Stimulated activated CD4-positive, alpha-beta T cell treated with anti-CD3 and anti-CD28 coated beads, Interleukin-12 subunit alpha, Interleukin-12 subunit beta, amount 100 ng/mL, for 48 hours (primary cell): ENCODE measurements at regions not wholly inside any gene's neighbourhood (a gene's known extent, or its start where the extent isn't known, plus 50 kb on each side); places are given as distances from the start of the nearest gene placed in this dataset.

Experiments used
- DNase-seq, 3 donors: peaks; one replicate each; pipeline ENCODE4 v3.0.0-alpha.2; 2020; ENCODE audit warnings: low read depth in 2 of 3, low spot score in 1 of 3

DNA sequence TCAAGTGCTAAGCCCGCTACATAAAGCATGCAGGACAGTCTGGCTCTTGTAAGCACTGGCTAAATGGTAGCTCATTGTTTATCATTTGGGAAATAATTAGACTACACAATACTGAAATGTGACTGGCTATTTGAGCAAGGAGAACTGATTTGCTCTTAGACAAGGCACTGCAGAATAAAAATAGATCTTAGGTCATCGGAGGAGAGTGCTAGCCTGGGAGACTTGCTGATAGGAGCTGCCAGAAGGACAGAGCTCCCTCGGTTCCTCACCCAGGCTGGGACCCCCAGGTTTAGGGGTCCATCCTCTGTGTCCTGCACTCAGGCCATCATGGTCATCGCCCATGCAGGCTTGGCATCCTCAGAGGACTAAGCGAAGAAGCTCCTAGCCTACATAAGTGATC is 184.4 kb upstream of the NCAM1 start:
- no peak for DNase-seq

DNA sequence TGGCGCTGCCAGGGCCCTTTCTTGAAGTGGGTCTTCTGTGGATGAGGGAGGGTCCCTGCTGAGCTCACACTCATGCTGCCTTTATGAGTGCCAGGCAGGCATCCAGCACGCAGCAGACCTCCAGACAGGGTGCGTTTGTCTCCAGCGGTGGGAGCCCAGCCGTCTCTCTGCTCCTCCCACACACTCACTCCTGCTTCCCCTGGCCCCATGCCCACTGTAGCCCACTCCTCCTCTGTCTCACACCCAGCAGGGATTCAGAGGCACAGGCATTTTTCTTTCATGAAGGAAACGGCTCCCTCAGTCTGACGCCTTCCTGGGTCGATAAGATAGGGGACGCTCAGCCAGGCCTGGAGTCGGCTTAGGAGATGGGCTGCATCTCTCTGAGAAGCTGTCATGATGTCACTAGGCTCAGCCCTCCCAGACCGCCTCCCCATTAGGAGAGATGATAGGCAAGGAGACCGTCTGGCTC is 183.9 kb upstream of the NCAM1 start:
- DNase-seq: no peak

DNA sequence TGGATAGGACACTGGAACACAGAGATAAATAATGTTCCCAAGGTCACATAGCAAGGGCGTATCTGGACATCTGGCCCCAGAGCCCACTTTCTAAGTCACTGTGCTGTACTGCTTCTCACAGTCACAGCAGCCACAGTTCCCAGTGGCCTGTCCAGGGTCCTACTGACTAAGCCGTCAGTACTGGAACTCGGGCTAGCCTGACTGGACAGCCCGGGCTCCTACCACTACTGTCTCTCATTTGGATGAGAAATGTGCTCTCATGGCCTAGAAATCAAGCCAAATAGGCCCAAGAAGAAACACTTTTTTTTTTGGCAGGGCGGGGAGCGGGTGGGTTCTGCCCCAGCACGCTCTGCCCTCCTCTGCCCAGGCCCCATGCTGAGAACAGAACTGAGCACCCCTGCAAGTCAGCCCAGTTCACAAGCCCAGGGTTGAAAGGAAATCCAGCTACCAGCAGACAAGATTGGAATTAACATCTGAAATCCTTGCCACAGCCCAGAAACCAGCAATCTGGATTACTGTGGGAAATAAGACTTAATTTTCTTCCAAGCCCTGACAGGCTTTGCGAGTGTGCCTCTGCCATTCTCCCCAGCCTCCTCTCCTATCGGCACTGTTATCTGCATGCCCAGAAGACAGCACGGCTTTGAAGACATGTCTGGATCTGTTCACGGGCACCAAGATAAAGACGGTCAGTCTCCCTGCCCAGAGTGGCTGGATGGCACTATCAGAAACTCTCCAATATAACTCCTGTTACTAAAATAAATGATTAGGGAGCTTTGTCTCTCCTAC is 182.9 kb upstream of the NCAM1 start:
- DNase-seq: no peak

DNA sequence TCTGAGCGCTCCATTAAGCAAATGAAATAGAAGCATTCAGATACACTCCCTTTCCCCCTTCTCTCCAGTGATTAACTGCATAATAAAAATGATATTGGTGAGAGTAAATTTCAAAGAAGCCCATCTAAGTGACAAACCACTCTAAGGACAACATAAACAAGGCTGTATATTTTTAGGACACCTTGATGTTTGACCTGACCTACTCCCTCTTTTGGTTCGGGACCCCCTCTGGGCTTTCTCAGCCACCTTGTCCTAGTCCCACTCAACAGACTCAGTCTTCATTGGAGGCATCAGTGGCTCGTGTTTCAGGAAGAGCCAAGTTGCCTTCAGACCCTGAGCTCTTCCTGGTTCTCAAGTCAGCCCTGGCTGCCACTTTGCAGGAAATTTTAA is 182.3 kb upstream of the NCAM1 start:
- DNase-seq: no peak

DNA sequence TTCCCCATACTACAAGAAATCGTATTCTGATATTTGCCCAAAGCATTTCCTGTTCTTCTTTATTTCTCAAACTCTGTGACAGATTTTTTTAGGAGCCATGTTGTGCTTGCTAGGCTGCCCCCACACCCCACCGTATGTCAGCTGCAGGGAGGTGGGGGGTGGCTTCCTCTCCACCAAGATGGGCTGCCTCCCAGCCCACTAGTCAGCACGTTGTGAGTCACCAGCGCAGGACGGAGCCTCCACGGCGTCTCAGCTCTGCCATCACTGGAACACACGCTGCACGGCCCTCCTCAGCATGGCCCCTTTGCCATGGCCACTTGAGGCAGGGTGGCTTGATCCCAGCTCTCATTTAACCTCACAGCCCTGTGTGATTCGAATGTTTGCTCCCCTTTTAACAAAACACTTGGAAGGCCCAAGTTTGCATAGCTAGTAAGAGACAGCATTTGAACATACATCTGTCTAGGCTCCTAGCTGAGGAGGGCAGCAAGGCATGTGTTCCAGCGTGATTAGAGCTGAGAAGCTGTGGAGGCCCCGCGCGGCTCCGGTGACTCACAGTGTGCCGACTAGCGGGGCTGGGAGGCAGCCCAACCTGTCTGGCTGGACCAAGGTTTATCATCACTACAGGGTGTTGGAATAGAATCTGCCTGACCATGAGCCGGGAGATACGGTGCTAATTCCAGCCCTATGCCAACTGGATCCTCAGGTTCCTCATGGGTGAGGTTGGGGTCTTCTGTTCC is 180.7 kb upstream of the NCAM1 start:
- DNase-seq: no peak

DNA sequence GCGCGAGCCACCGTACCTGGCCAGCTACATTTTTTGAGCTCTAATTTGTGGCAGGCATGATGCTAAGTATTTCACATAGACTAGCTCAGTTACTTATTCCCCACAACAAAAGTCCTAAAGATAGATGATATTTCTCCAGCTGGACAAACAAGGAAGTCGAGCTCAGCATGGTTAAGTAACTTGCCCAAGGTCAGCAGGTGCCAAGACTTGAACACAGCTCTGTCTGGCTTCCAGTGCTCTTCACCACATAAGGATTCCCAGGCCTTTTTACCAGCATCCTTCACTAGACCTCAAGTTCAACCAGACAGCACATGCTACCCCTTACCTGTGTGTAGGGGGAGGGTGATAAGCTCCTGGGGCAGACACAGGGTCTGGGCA is 177.3 kb upstream of the NCAM1 start:
- no peak for DNase-seq

DNA sequence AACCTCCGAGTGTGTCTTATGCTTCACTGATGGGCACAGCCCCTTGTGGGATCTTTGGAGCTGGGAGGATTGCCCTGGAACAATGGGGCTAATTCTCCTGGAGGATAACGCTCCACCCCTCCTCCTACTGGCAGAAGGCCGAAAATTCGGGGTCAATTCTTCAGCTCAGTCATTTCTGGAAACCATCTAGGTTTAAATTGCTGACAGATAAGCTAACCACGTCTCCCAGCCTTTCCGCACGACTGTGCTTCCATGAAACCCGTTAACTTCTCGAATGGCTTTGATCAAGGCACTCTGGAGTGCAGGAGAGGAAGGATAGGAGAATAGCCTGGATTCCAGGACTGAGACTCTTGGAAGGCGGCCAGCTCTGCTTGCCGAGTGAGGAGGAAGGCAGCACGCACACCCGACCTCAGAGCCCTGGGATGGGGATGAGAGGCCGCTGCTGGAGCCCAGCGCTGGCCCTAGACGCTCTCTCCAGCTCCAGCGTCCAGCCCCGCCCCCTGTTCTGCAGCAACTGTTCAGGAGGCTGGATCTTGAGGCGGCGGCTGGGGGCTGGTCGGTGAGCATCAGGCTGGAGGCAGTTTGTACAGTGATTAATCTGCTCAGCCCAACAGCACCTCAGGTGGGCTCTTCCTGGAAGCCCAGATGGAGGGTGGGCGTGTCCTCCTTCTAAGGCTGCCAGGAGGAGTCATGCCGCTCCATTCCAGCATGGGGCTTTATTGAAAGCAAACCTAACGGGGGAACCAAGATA is 176.7 kb upstream of the NCAM1 start:
- no peak for DNase-seq

DNA sequence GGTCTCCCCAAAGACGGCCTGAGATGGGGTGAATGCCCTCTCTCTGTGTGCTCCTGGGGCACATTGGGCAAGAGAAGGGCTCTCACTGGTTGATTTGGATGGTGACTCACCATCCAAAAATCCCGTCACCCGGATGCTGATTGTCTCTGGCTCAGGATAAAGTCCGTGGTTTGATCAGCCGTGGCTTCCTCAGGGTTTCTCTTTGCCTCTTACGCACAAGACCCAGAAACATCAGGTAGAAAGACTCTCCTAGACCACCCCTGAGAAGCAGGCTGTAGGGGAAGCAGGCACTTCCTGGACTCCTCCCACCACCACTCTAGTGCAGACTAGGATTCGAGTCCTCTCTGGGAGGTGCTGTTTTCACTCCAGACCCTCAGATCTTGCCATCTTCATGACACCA is 176.1 kb upstream of the NCAM1 start:
- no peak for DNase-seq

DNA sequence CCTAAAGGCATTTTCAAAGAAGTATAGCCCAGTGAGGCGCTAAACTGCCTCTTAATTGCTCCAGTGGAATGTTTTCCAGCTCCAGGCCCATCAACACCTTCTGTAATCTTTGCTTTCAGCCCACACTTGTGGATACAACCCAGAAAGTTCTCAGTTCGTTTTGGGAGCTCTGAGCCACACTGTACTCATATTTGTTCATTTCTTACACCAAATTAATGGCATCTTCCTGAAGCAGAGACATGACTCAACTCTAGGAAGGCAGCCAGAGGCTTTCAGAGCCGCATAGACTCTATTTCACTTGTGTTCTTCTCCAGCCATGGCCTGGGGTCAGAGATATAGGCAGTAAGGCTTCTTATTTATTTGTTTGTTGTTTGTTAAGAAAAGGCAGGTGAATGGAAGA is 175.5 kb upstream of the NCAM1 start:
- DNase-seq: no peak

DNA sequence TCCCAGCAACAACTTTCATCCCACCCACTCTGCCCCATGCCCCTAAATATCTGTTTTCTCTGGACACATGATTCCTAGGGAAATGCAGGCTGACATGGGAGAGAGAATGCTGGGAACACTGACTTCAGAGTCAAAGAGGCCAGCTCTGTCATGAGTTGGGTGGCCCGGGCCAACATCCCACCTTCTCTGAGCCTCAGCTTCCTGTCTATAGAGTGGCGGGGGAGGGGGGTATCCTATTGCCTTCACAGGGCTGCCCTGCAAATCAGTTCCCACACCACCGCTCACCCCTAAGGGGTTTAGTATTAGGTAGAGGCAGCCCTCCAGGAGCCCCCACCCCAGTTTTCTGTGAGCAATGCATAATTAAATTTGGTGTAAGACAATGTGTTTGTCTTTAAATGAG is 175.0 kb upstream of the NCAM1 start:
- no peak for DNase-seq

DNA sequence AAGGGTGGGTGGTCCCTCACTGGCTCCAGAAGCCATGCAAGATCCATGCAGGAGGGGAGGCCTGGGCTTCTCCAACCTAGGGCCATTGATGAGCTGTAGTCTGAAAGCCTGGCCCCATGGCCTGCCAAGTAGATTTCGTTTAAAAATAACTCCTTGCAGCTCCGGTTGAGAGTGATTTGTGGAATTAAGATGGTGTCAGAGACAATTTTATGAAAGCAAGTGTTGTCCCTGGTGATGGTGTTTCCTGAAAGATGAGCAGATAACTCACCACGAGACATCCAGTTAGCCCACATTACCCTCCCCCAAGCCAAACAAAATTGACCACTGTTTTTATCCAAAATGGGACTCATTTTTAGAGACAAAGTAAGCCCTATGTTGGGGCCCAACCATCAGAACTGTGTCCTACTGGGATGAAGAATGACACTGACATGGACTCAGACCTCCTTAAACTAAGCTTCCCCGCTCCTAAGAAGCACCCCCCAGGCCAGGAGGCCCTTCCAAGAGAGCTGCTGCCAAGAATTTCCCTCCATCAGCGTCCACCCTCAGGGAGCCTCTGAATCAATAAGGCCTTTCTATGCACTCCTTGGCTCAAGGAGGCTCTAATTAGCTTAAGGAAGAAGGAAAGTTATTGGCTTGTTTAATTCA is 174.2 kb upstream of the NCAM1 start:
- no peak for DNase-seq

DNA sequence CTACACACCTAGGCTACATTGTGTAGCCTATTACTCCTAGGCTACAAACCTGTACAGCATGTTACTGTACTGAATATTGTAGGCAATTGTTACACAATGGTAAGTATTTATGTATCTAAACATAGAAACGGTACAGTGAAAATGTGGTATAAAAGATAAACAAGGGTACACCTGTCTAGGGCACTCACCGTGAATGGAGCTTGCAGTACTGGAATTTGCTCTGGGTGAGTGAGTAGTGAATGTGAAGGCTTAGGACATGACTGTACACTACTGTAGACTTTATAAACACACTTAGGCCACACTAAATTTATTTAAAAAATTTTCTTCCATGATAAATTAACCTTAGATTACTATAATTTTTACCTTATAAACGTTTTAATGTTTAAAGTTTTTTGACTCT is 171.7 kb upstream of the NCAM1 start:
- no peak for DNase-seq

DNA sequence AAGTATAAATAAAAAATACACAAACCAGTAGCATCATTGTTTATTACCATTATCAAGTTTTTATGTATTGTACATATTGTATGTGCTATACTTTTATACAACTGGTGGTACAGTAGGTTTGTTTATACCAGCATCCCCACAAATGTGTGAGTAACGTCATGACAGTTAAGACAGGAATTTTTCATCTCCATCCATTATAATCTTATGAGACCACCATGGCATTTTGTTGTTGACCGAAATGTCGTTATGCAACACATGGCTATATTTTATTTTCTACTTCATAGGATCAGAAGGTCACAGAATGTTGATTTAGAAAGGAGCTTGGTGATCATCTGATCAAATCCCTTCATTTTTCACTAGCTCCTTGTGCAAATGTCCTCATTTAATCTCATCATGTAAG is 170.9 kb upstream of the NCAM1 start:
- DNase-seq: no peak

DNA sequence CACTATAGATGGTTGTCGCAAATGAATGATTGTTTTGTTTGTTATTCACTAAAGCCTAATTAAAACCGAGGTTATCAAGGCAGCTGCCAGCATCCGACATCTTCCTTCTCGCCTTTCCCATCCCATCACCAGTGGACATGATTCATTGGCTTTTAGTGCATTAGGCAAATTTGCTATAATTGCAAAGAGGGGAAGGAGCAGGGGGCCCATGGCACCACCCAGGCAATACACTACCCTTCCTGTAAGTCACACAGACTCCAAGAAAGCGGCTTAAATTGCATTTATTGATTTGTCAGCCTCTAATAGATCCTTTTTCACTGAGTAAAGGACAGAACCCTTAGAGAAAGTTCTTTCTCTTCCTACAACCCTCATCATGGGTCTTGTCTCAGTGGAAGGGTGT is 169.2 kb upstream of the NCAM1 start:
- no peak for DNase-seq

DNA sequence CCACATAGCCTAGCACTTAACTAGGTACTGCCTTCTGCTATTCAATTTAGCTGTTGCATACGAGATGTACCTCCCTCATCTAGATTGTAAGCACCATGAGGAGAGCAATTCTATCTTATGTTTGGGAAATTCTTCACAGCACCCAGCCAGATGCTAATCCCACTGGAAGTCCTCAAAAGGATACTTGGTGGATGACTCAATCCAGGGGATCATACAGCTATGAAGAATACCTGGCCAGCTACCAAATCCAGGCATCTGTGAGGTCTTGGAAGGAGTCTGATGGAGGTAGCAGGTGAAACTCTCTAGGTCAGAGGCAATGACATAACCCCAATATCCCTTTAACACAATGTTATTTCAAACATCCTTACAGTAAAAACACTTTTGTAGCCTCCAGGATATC is 167.8 kb upstream of the NCAM1 start:
- no peak for DNase-seq

DNA sequence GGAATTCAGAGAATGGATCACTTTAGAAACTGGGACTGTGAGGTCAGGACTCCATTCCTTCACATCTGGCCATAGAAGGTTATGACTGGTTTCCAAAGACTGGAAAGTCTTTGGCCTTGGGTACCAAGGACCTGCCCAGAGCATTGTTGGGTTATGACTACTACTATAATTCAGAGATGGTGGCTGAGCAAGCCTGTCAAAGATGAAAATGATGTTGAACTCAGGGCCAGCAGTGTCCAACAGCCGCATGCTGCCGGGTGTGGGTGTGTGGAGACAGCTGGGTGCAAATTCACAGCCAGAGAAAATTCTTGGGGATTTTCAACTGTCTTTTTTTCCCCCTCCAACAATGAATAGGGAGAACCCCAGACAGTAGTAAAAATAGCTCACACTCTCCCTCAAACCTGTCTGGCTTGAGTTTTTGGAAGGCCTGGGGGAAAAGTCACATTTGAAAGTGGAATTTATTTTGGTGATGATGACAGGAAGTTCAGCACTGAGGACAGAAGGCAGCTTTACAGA is 166.8 kb upstream of the NCAM1 start:
- DNase-seq: no peak

DNA sequence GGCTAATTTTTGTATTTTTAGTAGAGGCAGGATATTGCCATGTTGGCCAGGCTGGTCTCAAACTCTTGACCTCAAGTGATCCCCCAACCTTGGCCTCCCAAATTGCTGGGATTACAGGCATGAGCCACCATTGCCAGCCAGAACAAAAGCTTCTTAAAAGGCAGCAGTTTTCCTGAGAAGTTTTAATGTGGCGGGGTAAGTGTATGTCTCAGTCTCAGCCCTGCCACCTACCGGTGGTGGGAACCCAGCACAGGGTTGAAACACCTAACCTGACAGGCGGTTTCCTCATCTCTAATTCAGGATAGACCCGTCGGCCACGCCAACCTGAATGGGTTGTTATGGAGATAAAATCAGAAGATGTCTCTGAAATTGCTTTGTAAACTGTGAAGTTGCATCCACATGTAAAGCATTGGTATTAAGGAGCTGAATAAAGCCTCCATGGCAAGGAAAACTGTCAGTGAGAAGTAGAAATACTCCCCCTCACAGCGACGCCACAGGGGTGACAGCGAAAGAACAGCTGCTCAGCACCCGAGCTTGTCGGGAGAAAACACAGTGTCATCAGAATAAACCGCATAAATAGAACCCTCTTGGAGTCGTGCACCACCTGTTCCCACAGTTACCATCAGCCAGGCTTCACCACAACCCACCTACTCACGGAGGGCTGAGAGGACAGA is 165.9 kb upstream of the NCAM1 start:
- peak in 1 of 3 donors; percentile 4 for DNase-seq

DNA sequence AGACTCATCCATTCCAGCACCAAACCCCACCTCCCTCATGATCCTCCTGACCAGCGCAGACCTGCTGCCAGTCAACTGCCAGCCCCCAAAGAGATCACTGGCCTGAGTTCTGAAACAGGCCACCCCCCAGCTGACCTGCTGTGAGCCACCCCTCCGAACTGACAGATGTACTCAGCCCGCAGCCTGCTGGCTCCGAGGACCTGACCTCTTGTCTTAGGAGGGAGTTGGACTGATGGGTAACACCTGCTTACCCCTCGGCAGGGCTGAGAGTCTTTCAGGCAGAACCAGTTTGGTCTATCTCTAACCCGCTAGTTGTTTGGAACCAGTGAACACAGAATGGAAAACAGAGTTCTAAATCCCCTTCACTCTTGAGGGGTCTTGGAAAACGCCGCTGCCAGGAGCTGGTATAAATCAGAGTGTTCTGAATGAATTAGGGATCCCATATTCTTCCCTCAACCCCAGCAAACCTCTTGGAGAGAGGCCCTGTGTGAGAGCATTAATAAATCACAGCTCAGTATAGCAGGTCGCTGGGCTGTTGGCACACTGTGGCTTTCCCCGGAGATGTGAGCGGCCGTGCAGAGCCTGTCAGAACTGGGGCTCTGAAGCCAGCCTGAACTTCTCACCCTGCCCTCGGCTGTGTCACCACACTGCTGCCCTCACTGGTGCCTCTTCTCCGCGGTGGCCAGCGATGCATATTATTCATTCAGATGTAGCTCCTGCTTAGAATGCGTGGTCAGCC is 165.1 kb upstream of the NCAM1 start:
- DNase-seq: no peak

DNA sequence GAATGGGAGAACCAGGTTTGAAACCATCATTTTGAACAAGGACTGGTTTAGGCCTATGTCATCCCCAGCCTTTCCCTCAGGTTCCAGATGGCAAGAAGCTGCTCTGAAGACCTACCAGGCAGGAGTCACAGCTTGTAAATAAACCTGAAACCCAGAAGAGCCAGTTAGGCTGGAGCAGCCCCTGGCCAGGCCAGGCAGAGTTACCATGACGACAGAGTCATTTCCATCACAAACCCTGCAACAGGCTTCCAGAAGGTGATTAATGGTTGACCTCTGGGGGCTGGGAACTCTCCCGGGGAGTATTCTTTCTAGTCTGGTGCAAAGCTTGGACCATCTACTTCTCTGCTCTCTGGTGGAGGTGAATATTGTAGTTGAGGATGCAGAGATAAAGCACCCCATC is 164.1 kb upstream of the NCAM1 start:
- DNase-seq: no peak

DNA sequence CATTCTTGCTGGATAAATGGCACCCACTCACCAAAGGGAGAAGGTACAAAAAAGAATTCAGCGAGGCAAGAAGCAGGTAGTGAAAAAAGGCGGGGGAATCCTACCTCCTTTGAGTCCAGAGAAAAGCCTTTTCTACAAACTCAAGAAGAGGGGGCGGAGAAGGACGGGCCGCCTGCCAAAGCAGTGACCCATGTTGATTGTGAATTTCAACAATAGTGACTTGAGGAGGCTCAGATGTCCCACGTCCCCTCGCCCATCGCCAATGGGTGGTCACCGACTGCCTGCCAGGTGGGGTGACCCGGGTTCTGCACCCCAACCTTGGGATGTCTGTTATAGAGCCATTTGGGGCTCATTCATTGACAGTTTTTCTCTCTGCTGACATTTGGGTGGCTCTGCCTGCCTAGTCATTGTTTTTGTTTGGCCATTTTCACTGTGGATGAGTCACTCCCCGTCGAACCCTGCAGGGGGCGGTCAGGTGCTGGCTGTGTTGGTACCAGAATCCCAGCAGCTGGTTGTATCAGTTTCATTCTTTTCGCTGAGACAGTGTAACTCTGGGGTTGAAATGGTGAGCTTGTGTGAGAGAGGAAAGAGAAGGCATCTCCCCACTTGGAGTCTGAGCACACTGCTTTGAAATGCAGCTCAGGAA is 163.4 kb upstream of the NCAM1 start:
- DNase-seq: peak in 1 of 3 donors; percentile 15
